Thoracic aorta (tissue), 2 donors: ENCODE measurements at regions not wholly inside any gene's neighbourhood (a gene's known extent, or its start where the extent isn't known, plus 50 kb on each side); places are given as distances from the start of the nearest gene placed in this dataset.

Source experiments
- ATAC-seq: fragments of 150-250 bp; one replicate; pipeline ENCODE4 v1.8.0; 2017; ENCODE audit warnings: low read depth; ENCODE audit not compliant: insufficient number of reproducible peaks, low FRiP score
- DNase-seq: peaks from one replicate; pipeline ENCODE4 v3.0.0-alpha.2; 2020; ENCODE audit warnings: low spot score
- H3K27ac ChIP-seq, 2 donors: fragments of 200-600 bp; sonication (generic); 1 replicate in 1 of 2; 2 replicates in 1 of 2; pipeline ENCODE4 v1.5.1; 2016; ENCODE audit warnings: mild to moderate bottlenecking in 2 of 2, moderate library complexity in 2 of 2
- H3K27me3 ChIP-seq: fragments of 200-600 bp; sonication (generic); replicated peaks from 2 replicates; pipeline ENCODE4 v1.6.0; 2016; ENCODE audit warnings: mild to moderate bottlenecking; ENCODE audit not compliant: insufficient read depth
- H3K36me3 ChIP-seq: fragments of 200-600 bp; sonication (generic); one replicate; pipeline ENCODE4 v1.5.1; 2016
- H3K4me1 ChIP-seq, 2 donors: fragments of 200-600 bp; sonication (generic); 1 replicate in 1 of 2; 2 replicates in 1 of 2; pipeline versions ENCODE4 v1.5.1 to v1.6.0; 2016; ENCODE audit warnings: low read depth in 2 of 2, mild to moderate bottlenecking in 1 of 2; ENCODE audit not compliant: control insufficient read depth in 1 of 2
- H3K4me3 ChIP-seq: fragments of 200-600 bp; sonication (generic); 2 replicates; pipeline ENCODE4 v1.5.1; 2016; ENCODE audit warnings: mild to moderate bottlenecking
- H3K9me3 ChIP-seq: fragments of 200-600 bp; sonication (generic); 2 replicates; pipeline ENCODE4 v1.5.1; 2016
- TF ChIP-seq, protein P1 (sequence below): fragments of 200-600 bp; sonication (generic); IDR thresholded peaks from one replicate; pipeline ENCODE4 v1.5.1; 2019; ENCODE audit warnings: antibody characterized with exemption

DNA sequence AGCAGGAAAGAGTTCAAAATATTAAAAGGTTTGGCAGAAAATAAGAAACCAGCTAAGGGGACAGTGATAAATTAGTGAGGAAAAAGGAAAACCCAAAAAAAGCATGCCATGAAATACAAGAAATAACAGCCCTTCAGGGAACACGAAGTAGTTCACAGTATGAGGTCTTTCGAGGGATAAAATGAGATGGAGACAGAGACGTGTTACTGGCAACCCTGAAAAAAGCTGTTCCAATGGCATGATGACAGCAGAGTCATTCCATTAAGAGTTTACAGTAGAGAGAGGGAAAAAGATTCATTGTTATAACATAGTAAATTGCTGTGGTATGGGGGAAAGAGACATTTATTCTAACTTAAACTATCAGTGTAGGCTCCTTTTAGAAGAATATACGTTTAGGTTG lies 391.2 kb downstream of the ANKRD7 start:
- DNase-seq (no peak), ATAC-seq (no peak)
- Histone ChIP-seq H3K4me1 (no peaks in the 10 kb centered on the region), H3K27ac (no peak overlapping the region), H3K9me3 (no peaks in the 10 kb centered on the region), H3K4me3 (no peak overlapping the region), H3K27me3 (no peaks in the 10 kb centered on the region), H3K36me3 (no peaks in the 10 kb centered on the region)
- TF ChIP-seq, protein P1, sequence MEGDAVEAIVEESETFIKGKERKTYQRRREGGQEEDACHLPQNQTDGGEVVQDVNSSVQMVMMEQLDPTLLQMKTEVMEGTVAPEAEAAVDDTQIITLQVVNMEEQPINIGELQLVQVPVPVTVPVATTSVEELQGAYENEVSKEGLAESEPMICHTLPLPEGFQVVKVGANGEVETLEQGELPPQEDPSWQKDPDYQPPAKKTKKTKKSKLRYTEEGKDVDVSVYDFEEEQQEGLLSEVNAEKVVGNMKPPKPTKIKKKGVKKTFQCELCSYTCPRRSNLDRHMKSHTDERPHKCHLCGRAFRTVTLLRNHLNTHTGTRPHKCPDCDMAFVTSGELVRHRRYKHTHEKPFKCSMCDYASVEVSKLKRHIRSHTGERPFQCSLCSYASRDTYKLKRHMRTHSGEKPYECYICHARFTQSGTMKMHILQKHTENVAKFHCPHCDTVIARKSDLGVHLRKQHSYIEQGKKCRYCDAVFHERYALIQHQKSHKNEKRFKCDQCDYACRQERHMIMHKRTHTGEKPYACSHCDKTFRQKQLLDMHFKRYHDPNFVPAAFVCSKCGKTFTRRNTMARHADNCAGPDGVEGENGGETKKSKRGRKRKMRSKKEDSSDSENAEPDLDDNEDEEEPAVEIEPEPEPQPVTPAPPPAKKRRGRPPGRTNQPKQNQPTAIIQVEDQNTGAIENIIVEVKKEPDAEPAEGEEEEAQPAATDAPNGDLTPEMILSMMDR, result no peak

- no peaks in the 10 kb centered on the region for H3K27me3 ChIP-seq
Observed at GRCh38 chr7:118621810-118622360, 397.4 kb downstream of the ANKRD7 start.

GRCh38 chr7:118626739-118627138 lies 402.2 kb downstream of the ANKRD7 start:
- ATAC-seq (no peak), DNase-seq (no peak)
- no peaks in the 10 kb centered on the region for H3K27me3 ChIP-seq

More at GRCh38 chr7:118621810-118622360, 397.4 kb downstream of the ANKRD7 start:
- no peaks in the 10 kb centered on the region for H3K36me3 ChIP-seq
- H3K9me3 ChIP-seq, result no peaks in the 10 kb centered on the region
- no peak overlapping the region for H3K27ac ChIP-seq
- no peak for DNase-seq
- TF ChIP-seq, protein P1, result no peak
- no peak for ATAC-seq
- no peaks in the 10 kb centered on the region for H3K4me1 ChIP-seq
- no peak overlapping the region for H3K4me3 ChIP-seq

DNA sequence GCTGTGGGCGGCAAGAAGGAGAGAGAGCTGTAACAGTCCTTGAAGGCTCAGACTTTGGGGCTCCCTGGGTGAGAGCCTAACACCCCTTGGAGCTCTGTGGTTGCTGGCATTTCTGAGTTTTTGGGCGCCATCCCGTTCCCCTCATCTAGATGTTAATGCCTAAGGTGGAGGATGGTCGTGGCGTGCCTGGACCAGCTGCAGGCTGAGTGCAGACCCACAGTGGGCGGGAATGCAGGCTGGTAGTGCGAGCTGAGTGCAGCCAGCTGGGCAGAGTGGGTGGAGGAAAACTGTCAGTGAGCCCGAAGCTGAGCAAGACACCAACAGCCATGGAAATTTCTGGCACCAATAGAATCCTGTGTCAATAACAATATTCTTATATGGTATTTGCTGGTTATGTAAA lies 403.0 kb downstream of the ANKRD7 start:
- Histone ChIP-seq H3K36me3 (no peaks in the 10 kb centered on the region), H3K27me3 (no peaks in the 10 kb centered on the region), H3K27ac (no peak overlapping the region), H3K9me3 (no peaks in the 10 kb centered on the region), H3K4me1 (no peaks in the 10 kb centered on the region), H3K4me3 (no peak overlapping the region)
- TF ChIP-seq, protein P1, result no peak
- ATAC-seq (no peak), DNase-seq (no peak)

More at GRCh38 chr7:118626739-118627138, 402.2 kb downstream of the ANKRD7 start:
- no peaks in the 10 kb centered on the region for H3K4me1 ChIP-seq
- H3K4me3 ChIP-seq, result no peak overlapping the region
- no peaks in the 10 kb centered on the region for H3K9me3 ChIP-seq
- TF ChIP-seq, protein P1, result no peak
- no peak overlapping the region for H3K27ac ChIP-seq
- H3K36me3 ChIP-seq, result no peaks in the 10 kb centered on the region

DNA sequence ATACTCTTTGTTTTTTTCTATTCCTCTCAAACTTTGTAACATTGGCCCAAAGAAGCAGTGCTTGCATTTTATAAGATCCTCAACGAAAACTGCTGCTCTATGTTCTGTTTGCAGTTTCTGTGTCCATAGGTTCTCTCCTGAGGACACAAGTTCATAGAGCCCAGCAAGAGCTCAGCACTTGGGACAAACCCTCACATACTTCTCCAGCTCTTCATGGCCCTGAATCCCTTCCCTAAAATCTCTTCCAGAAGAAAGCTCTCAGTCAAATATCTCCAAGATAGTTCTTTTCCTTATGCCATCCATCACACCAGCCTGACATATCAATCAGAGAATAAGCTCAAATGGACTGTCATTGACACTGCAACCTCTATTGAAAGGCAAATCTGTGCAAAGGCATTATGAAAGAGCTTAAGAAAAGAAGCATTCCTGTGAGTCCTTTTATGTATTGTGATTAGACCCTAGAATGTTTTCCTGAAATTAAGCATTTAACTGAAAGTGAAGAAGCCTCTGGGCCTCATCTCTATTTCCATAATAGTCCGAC lies 405.5 kb downstream of the ANKRD7 start:
- H3K27me3 ChIP-seq, result no peaks in the 10 kb centered on the region
- TF ChIP-seq, protein P1, result no peak
- DNase-seq (no peak), ATAC-seq (no peak)
- H3K9me3 ChIP-seq, result no peaks in the 10 kb centered on the region
- no peaks in the 10 kb centered on the region for H3K36me3 ChIP-seq
- no peak overlapping the region for H3K4me3 ChIP-seq
- H3K4me1 ChIP-seq, result no peaks in the 10 kb centered on the region
- no peak overlapping the region for H3K27ac ChIP-seq
